ENCODE measurements at regions not wholly inside any gene's neighbourhood (a gene's known extent, or its start where the extent isn't known, plus 50 kb on each side); places are given as distances from the start of the nearest gene placed in this dataset.
"Not testable (repeated sequence)": the region's sequence is repeated elsewhere in the genome, so short reads cannot be mapped to it uniquely, and the experiment has no call there.

DNA sequence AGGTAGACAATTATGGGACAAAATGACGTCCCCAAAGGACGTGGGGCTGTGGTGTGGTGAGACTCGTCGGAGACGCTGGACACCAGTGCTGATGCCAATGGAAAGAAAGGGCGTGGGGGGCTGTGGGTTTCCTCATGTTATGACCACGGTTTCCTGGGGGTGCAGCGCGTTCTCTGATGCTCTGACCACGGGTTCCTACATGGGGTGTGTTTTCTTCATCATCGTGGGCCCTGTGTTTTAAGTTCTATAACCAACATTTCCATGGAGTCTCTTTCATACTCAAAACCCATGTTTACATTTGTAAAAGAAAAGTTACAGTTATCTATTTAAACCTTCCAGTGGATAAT, 141.6 kb downstream of the RTP5 start:
- no peak for TF ChIP-seq GATA1 (IDR thresholded peaks at IDR 0.05; ENCODE audit: low read depth, low read length)
- TF ChIP-seq POLR2A (IDR thresholded peaks at IDR 0.05; ENCODE audit: low read length) = no peak
- no peak for DNase-seq

GRCh38 chr2:242011516-242011915, 142.0 kb downstream of the RTP5 start:
- no peak for DNase-seq

GRCh38 chr2:242011991-242012764, 142.6 kb downstream of the RTP5 start:
- TF ChIP-seq POLR2A (IDR thresholded peaks at IDR 0.05; ENCODE audit: low read length) = no peak
- TF ChIP-seq GATA1 (IDR thresholded peaks at IDR 0.05; ENCODE audit: low read depth, low read length) = no peak
- DNase-seq = no peak

More at GRCh38 chr2:242011516-242011915, 142.0 kb downstream of the RTP5 start:
- TF ChIP-seq GATA1 (IDR thresholded peaks at IDR 0.05; ENCODE audit: low read depth, low read length) (no peak), POLR2A (IDR thresholded peaks at IDR 0.05; ENCODE audit: low read length) (no peak)

GRCh38 chr2:242012956-242013764, 143.6 kb downstream of the RTP5 start:
- no peak for DNase-seq
- TF ChIP-seq GATA1 (IDR thresholded peaks at IDR 0.05; ENCODE audit: low read depth, low read length) (no peak), POLR2A (IDR thresholded peaks at IDR 0.05; ENCODE audit: low read length) (no peak)

GRCh38 chr2:242013771-242014170, 144.2 kb downstream of the RTP5 start:
- DNase-seq = no peak
- TF ChIP-seq GATA1 (IDR thresholded peaks at IDR 0.05; ENCODE audit: low read depth, low read length) (no peak), POLR2A (IDR thresholded peaks at IDR 0.05; ENCODE audit: low read length) (no peak)

DNA sequence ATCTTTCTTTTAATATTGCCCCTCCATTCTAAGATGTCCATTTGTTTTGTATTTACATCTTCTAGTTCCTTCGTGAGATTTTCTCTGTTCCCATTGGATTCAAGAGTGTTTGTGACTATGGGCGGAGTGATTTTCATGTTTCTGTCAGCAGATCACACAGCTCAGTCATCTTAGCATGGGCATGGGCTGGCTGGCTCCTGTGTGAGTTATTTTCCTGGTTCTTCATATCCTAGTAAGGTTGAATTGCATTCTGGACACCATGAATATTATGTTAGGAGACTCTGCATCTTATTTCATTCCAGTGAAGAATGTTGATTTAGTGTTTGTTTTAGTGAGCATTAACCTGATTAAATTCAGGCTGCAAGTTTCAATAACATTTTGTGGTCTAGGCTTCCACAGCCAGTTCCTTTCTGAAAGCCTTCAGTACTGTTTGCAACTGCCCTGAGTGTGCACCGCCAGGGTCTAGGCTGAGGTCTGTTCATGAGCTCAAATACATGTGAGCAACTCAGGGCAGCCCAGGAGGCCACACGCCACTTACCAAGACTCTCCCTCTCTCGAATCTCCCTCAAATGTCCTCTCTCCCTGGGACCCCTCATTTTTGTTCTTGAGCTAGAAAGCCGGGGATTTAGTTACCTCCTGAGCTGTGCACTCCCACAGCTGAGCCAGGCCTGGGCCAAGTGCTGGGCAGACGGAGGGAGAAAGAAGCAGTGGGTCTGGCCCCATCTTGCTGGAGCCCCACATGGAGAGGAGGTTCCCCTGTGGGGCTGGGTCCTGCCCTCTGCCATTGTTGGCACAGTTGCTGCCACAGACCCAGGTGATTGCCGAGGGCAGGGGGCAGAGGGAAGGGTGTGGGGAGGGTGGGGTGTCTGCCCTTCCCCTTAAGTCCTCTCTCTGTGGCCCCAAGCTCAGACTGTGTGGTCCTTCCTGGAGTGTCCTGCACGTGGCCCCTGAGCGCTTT, 145.9 kb downstream of the RTP5 start:
- TF ChIP-seq GATA1 (IDR thresholded peaks at IDR 0.05; ENCODE audit: low read depth, low read length) (no peak), POLR2A (IDR thresholded peaks at IDR 0.05; ENCODE audit: low read length) (no peak)

DNA sequence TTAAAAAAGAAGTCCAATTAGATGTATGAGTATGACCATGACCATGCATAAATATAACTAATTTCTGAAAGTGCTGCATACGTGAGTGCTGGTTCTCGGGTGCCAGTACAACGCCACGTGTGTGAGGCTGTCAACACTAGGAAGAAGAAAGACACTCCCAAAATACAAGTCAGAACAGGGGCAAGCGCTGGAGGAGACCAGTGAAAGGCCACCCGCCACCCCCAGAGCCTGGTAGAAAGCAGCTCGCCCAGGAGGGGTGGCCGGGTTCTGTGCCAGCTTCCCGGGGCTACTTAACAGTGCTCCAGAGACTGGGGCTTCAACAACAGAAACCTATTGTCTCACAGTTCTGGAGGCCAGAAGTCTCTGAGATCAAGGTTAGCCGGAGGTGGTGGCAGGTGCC, 147.6 kb downstream of the RTP5 start:
- no peak for DNase-seq
- TF ChIP-seq POLR2A (IDR thresholded peaks at IDR 0.05; ENCODE audit: low read length) = no peak
- TF ChIP-seq GATA1 (IDR thresholded peaks at IDR 0.05; ENCODE audit: low read depth, low read length) = no peak

More for the DNA sequence above, 145.9 kb downstream of the RTP5 start:
- DNase-seq = no peak

- DNase-seq = not testable (repeated sequence)
Measured at GRCh38 chr2:242018416-242018815, 148.9 kb downstream of the RTP5 start.

DNA sequence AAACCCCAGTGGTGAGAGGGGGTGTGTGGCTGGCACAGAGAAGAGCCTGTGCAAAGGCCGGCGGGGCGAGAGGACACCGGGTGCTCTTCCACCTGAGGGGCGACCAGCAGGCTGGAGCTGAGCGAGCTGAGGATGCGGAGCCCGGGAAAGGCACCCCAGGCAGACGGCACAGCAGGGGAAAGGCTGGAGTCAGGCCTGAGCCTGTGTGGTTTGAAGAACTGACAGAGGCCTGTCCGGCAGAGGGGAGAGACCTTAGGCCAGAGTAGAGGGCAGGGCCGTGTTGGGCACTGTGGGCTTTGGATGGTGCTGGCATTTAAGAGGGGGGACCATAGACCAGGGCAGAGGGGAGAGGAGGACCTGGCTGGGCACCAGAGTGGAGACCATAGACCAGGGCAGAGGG, 149.8 kb downstream of the RTP5 start:
- TF ChIP-seq GATA1 (IDR thresholded peaks at IDR 0.05; ENCODE audit: low read depth, low read length) (no peak), POLR2A (IDR thresholded peaks at IDR 0.05; ENCODE audit: low read length) (no peak)
- no peak for DNase-seq

- no peak for DNase-seq
Measured at GRCh38 chr2:242020196-242021004, 150.9 kb downstream of the RTP5 start.

DNA sequence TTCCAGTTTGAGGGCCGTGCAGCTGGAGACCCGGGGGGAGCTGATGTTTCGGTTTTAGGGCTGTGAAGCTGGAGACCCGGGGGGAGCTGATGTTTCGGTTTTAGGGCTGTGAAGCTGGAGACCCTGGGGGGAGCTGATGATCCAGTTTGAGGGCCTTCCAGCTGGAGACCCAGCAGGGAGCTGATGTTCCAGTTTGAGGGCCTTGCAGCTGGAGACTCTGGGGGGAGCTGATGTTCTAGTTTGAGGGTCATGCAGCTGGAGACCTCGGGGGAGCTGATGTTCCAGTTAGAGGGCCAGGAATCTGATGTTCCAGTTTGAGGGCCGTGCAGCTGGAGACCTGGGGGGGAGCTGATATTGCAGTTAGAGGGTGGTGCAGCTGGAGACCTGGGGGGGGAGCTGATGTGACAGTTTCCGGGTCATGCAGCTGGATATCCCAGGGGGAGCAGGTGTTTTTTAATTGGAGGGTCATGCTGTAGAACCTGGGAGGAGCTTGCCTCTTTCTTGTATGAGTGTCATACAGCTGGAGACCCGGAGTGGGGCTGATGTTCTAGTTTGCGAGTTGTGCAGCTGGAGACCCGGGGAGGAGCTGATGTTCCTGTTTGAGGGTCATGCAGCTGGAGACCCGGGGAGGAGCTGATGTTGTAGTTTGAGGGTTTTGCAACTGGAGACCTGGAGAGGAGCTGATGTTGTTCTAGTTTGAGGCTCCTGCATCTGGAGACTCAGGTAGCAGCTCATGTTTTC, 153.2 kb downstream of the RTP5 start:
- DNase-seq = no peak
- TF ChIP-seq POLR2A (IDR thresholded peaks at IDR 0.05; ENCODE audit: low read length) = no peak
- TF ChIP-seq GATA1 (IDR thresholded peaks at IDR 0.05; ENCODE audit: low read depth, low read length) = no peak

More at GRCh38 chr2:242020196-242021004, 150.9 kb downstream of the RTP5 start:
- TF ChIP-seq GATA1 (IDR thresholded peaks at IDR 0.05; ENCODE audit: low read depth, low read length) = no peak
- no peak for TF ChIP-seq POLR2A (IDR thresholded peaks at IDR 0.05; ENCODE audit: low read length)

DNA sequence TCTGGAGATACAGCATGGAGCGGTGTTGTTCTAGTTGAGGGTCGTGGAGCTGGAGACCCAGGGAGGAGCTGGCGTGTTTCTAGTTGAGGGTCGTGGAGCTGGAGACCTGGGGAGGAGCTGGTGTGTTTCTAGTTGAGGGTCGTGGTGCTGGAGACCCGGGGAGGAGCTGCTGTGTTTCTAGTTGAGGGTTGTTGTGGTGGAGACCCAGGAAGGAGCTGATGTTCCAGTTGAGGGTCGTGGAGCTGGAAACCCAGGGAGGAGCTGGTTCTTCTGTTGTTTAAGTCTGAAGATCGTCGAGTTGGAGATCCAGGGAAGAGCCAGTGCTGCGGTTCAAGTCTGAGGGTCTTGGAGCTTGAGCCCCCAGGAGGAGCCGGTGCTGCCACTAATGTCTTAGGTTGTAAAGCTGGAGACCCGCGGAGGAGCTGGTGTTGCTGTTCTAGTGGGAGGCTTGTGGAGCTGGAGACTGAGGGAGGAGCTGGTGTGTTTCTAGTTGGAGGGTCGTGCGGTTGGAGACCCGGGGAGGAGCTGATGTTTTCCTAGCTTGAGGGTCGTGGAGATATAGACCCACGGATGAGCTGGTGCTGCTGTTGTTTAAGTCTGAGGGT, 155.3 kb downstream of the RTP5 start:
- no peak for DNase-seq
- no peak for TF ChIP-seq POLR2A (IDR thresholded peaks at IDR 0.05; ENCODE audit: low read length)
- no peak for TF ChIP-seq GATA1 (IDR thresholded peaks at IDR 0.05; ENCODE audit: low read depth, low read length)

All from erythroblast (primary cell).